Activated CD8-positive, alpha-beta memory T cell treated with anti-CD3 and anti-CD28 coated beads for 36 hours (primary cell): ENCODE measurements at regions not wholly inside any gene's neighbourhood (a gene's known extent, or its start where the extent isn't known, plus 50 kb on each side); places are given as distances from the start of the nearest gene placed in this dataset.

Experiments
- CTCF ChIA-PET: fragments of 350-600 bp; sonication (Branson Sonifier 250); formaldehyde crosslinking; loops from one replicate; lab custom pipeline; 2021; ENCODE audit warnings: antibody characterized with exemption; lab: Charles Lee
- POLR2A ChIA-PET: fragments of 350-600 bp; sonication (Branson Sonifier 250); formaldehyde crosslinking; loops from one replicate; lab custom pipeline; 2021; ENCODE audit warnings: antibody characterized with exemption; lab: Charles Lee

GRCh38 chr5:14090755-14091154, 52.4 kb upstream of the TRIO start:
- CTCF ChIA-PET, result no interaction called here
- POLR2A ChIA-PET, result no interaction called here

GRCh38 chr5:14090290-14090689, 52.9 kb upstream of the TRIO start:
- ChIA-PET CTCF (no interaction called here), POLR2A (interaction anchor here (0.7 kb wide), 1 partner anchor 770 kb away, joined by 3 read pairs; no protein-coding TSS in a partner anchor)

GRCh38 chr5:14089198-14089597, 53.9 kb upstream of the TRIO start:
- POLR2A ChIA-PET, result no interaction called here
- CTCF ChIA-PET, result no interaction called here

- CTCF ChIA-PET, result no interaction called here
- POLR2A ChIA-PET, result no interaction called here
These were observed 56.9 kb upstream of the TRIO start for GRCh38 chr5:14086261-14086660.

GRCh38 chr5:14082973-14083372, 60.2 kb upstream of the TRIO start:
- POLR2A ChIA-PET, result no interaction called here
- CTCF ChIA-PET, result no interaction called here

GRCh38 chr5:14082523-14082922, 60.6 kb upstream of the TRIO start:
- CTCF ChIA-PET, result no interaction called here
- POLR2A ChIA-PET, result no interaction called here

- POLR2A ChIA-PET, result no interaction called here
- CTCF ChIA-PET, result no interaction called here
These were observed 61.4 kb upstream of the TRIO start for GRCh38 chr5:14081791-14082190.

GRCh38 chr5:14078716-14079115, 64.4 kb upstream of the TRIO start:
- POLR2A ChIA-PET, result no interaction called here
- CTCF ChIA-PET, result no interaction called here

GRCh38 chr5:14077501-14077900, 65.6 kb upstream of the TRIO start:
- POLR2A ChIA-PET, result no interaction called here
- CTCF ChIA-PET, result no interaction called here

GRCh38 chr5:14076561-14076960, 66.6 kb upstream of the TRIO start:
- ChIA-PET POLR2A (no interaction called here), CTCF (no interaction called here)

- ChIA-PET POLR2A (no interaction called here), CTCF (no interaction called here)
These were observed 67.2 kb upstream of the TRIO start for GRCh38 chr5:14075937-14076336.

- ChIA-PET POLR2A (no interaction called here), CTCF (no interaction called here)
These were observed 71.7 kb upstream of the TRIO start for GRCh38 chr5:14071433-14071832.

GRCh38 chr5:14069021-14069420, 74.1 kb upstream of the TRIO start:
- ChIA-PET POLR2A (no interaction called here), CTCF (no interaction called here)

GRCh38 chr5:14068136-14068535, 75.0 kb upstream of the TRIO start:
- POLR2A ChIA-PET, result no interaction called here
- CTCF ChIA-PET, result no interaction called here

GRCh38 chr5:14066326-14066725, 76.8 kb upstream of the TRIO start:
- ChIA-PET POLR2A (no interaction called here), CTCF (no interaction called here)

GRCh38 chr5:14064841-14065240, 78.3 kb upstream of the TRIO start:
- POLR2A ChIA-PET, result no interaction called here
- CTCF ChIA-PET, result no interaction called here

GRCh38 chr5:14063691-14064090, 79.5 kb upstream of the TRIO start:
- ChIA-PET CTCF (no interaction called here), POLR2A (no interaction called here)

GRCh38 chr5:14063138-14063537, 80.0 kb upstream of the TRIO start:
- ChIA-PET CTCF (interaction anchor here (1.1 kb wide), 1 partner anchor 25 kb away, joined by 3 read pairs; no protein-coding TSS in a partner anchor), POLR2A (no interaction called here)

GRCh38 chr5:14062178-14062577, 81.0 kb upstream of the TRIO start:
- POLR2A ChIA-PET, result no interaction called here
- CTCF ChIA-PET, result interaction anchor here (1.1 kb wide), 1 partner anchor 24 kb away, joined by 3 read pairs; no protein-coding TSS in a partner anchor

- ChIA-PET CTCF (no interaction called here), POLR2A (no interaction called here)
These were observed 82.0 kb upstream of the TRIO start for GRCh38 chr5:14061106-14061505.

GRCh38 chr5:14060218-14060617, 82.9 kb upstream of the TRIO start:
- CTCF ChIA-PET, result no interaction called here

GRCh38 chr5:14059810-14060209, 83.3 kb upstream of the TRIO start:
- CTCF ChIA-PET, result no interaction called here
- POLR2A ChIA-PET, result no interaction called here

More at GRCh38 chr5:14060218-14060617, 82.9 kb upstream of the TRIO start:
- POLR2A ChIA-PET, result no interaction called here
